HG02588 (cell line): ENCODE measurements at regions not wholly inside any gene's neighbourhood (a gene's known extent, or its start where the extent isn't known, plus 50 kb on each side); places are given as distances from the start of the nearest gene placed in this dataset.
"Not testable (repeated sequence)": the region's sequence is repeated elsewhere in the genome, so short reads cannot be mapped to it uniquely, and the experiment has no call there.

Experiments
- ATAC-seq: cut with Tn5 transposase; IDR thresholded peaks from one replicate; pipeline ENCODE4 v1.9.1; 2021; ENCODE audit warnings: mild to moderate bottlenecking, moderate library complexity; ENCODE audit not compliant: unreplicated experiment

DNA sequence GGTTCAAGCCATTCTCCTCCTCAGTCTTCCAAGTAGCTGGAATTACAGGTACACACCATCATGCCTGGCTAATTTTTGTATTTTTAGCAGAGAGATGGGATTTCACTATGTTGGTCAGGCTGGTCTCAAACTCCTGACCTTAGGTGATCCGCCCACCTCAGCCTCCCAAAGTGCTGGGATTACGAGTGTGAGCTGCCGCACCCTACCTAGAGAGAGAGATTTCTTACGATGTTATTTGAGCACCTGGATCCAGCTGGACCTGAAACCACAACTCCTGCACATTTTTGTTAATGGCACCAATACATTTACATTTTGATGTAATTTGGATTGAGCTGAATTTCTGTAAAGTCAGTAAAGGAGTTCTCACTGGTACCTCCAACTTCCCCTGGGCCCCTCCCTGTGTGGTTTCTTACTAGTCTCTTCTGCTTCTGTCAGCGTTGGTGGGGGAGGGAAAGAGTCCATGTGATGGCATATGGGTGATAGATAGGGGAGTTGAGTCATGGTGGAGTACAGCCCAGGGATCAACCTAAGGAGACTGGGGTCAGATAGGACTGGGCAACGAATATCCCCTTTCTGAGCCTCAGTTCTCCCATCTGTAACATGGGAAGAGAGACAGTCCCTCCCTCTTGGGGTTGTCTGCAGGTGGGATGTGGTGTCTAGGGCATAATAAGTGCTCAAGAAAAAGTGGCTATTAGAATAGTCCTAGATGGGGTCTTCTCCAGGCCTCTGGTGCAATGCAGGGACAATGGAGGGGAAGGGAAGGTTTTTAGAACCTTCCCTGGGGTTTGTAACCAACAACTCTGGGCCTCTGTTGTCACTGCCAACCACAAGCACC is 83.3 kb upstream of the MED13L start:
- ATAC-seq = no peak

DNA sequence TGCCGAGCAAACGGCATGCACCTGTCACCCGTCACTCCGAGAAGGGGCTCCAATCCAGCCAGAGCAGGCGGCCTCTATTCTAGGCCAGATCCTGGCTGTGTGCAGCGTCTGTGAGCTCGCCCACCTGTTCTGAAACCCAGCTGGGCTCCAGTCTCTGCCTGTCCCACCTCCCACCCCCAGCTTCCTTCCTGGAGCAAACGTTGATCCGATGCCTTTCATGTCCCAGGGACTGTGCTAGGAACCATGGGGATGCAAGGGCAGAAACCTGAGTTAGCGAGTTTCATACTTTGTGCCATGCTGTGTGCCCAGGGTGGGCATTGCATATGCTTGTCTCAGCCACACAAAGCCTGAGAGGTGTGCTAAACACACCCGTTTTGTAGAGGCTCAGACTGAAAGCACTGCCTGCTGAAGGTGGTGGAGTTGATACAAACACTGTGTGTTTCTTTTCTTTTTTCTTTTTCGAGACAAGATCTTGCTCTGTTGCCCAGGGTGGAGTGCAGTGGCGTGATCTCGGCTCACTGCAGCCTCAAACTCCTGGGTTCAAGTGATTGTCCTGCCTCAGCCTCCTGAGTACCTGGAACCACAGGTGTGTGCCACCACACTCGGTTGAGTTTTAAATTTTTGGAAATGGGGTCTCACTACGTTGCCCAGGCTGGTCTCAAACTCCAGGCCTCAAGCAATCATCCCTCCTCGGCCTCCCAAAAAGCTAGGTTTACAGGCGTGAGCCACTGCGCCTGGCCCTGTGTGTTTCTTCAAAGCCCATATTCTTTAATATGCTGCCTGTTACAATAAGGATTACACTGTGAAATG is 84.1 kb upstream of the MED13L start:
- ATAC-seq = no peak

GRCh38 chr12:116365114-116365513 is 87.6 kb upstream of the MED13L start:
- ATAC-seq = no peak

GRCh38 chr12:116365606-116366455 is 88.3 kb upstream of the MED13L start:
- ATAC-seq = no peak

DNA sequence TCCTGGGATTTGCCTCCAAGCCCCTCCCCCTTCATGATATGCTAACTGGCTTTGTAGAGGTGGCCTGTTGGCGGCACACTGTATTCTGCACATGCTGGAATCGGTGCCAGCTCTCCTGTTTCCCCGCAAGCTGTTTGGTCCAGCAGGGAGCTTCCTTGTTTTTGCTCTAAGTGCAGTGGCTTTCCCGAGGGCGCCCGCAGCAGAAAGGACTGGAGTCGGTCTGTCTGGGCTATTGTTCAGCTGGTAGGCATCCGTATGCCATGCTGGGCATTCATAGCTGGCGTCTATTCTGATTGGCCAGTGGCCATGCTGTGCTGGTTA is 88.9 kb upstream of the MED13L start:
- ATAC-seq = no peak

DNA sequence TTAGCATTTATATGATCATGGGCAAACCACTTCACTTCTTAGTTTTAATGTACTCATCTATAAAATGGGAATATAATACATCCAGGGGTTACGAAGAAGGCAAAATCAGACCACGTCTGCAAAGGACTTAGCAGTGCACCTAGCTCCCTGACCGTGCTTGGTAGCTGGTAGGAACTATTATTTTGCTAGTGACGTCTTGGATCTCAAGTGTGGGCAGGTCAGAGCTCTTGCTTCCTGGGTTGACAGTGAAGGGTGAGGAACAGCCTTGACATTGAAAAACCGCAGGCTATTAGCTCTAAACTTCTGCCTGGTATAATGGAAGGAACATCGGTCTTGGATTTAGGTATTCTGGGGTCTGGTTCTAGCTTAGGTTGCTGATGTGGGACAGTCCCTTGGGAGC is 89.3 kb upstream of the MED13L start:
- no peak for ATAC-seq

- no peak for ATAC-seq
Observed at GRCh38 chr12:116368196-116369194, 91.0 kb upstream of the MED13L start.

- ATAC-seq = no peak
Observed at GRCh38 chr12:116370004-116370404, 92.5 kb upstream of the MED13L start.

DNA sequence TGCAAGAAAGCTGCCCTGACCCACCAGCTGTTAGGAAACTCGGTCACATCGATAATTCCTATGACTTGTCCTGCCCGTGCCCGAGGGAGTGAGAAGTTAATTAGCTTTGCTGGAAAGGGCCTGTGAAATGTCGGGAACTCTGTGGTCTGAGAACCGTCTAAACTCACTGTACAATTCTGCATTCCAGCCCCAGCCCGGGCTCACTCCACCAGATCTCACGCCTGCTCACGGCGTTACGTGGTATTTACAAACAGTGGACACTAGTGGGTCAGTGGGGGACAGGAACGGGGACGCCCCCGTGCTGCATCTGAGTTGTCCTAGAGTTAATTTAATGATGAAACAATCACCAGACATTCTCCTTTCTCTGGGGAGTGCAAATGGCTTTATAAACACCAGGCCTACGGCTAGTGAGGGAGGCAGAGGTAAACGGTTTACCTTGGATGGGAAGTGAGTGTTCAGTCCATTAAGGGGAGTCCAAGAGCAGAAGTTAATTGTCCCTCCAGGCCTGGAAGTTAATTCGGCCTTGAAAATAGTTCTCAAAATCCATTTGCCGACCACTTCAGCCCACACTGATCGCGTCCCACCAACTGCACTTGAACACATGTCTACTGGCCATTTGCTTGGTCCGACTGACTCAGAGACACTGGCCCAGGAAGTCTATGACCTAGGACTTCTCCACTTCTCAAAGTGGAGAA is 93.5 kb upstream of the MED13L start:
- no peak for ATAC-seq

DNA sequence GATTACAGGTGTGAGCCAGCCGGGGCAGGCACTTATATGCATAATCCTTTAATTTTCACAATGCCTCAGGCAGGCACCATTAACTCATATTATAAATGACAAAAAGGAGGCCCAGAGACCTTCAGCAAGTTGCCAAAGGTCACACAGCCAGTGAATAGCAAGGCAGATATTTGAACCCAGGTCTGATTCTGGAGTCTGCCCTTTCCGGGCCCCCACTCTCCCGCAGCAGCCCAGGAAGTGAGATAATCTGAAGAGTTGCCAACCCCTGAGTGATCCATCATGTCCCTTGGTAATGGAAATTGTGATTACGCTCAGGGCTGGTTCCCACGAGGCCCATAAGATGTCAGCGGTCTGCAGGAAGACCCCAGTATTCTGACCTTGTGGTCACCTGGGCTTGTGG is 95.3 kb upstream of the MED13L start:
- ATAC-seq = no peak

DNA sequence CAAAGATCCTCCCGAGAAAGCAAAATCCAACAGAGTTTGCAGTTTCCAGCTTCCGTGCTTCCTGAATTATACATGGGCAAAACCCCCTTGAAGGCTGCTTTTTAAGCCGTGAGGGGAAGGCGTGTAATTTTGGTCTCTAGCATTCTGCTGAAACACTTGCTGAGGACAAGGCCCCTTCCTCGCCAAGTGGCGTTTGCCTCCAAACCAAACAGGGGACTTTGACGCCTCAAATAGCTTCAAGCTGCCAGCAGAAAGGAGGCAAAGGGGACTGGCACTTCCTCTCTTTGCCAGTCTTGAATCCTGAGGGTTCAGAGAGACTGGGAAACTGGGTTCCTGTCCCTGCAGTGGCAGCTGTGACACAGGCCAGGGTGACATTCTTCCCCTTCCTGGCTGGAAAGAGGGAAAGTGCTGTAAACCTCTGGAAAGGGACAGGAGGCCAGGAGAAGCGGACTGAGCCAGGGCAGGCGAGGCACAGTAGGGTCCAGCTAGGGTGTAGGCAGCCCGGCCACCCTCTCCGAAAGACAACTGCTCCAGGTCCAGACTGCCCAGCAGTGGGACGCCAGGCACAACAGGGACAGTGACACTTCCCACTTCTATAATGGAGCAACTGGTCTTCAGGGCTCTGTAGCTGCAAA is 96.2 kb upstream of the MED13L start:
- ATAC-seq = no peak

DNA sequence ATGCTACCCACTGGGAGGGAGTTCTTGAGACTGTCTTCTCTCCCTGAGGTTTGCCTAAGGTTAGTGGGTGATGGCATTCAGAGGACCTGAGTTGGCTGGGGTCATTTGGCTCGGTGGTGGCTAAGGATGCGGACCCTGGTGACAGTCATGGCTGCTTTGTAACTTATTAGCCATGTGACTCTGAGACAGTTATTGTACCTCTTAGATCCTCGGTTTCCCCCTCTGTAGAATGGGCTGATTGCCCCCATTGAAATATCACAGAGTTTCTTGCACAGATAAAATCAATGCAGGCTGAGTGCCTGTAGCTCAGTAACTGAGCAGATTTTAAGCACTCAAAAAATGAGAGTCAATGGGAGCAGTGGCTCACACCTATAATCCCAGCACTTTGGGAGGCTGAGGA is 96.7 kb upstream of the MED13L start:
- no peak for ATAC-seq

- no peak for ATAC-seq
Observed at GRCh38 chr12:116375278-116375842, 97.9 kb upstream of the MED13L start.

GRCh38 chr12:116376354-116377193 is 99.1 kb upstream of the MED13L start:
- ATAC-seq = no peak

GRCh38 chr12:116377194-116377571 is 99.7 kb upstream of the MED13L start:
- not testable (repeated sequence) for ATAC-seq

DNA sequence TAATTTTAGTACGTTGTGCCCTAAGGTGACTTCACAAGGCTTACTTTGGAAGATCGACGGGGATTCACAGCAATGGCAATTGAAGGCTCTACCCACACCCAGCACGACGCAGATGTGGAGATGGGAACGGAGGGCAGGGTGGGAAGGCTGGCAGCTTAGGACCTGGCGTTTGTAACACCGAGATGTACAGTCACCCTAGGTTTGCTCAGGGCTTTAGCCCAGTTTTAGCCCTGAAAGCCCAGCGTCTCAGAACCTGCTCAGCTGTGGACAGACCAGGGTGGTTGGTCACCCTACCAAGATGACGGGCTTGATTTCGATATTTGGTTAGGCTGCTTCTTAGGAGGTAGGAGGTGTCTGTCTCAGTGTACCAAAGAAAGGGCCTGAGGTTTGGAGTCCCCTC is 100.5 kb upstream of the MED13L start:
- no peak for ATAC-seq

DNA sequence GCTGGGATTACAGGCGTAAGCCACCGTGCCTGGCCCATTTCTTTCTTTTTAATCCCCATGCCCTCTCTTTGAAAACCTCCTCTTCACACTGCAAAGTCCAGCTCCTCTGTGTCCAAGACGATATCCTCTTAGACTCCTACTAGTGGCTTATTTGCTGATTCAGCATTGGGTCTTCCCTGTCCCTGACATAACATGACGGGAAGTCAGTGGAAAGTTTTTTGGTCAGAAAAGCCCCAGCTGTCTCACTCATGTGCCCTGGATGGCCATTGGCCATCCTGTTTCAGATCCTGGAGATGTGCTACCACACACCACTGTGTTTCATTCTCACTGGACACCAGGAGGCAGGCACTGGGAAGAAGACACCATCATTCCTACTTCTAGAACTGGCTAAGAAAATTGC is 102.6 kb upstream of the MED13L start:
- no peak for ATAC-seq

DNA sequence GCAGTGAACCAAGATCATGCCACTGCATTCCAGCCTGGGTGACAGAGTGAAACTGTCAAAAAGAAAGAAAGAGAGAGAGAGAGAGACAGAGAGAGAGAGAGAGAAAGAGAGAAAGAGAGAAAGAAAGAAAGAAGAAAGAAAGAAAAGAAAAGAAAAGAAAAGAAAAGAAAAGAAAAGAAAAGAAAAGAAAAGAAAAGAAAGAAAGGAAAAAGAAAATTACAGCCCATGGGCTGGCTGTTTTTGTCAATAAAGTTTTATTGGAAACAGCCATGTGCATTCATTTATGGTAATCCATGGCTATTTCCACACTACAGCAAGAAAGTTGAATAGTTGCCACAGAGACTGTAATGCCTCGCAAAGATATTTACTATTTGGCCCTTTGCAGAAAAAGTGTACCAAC is 103.2 kb upstream of the MED13L start:
- not testable (repeated sequence) for ATAC-seq
